SK-N-SH (cell line): ENCODE measurements at regions not wholly inside any gene's neighbourhood (a gene's known extent, or its start where the extent isn't known, plus 50 kb on each side); places are given as distances from the start of the nearest gene placed in this dataset.

Experiments
- CHD2 ChIP-seq: fragments of 150-350 bp; IDR thresholded peaks from 2 replicates; pipeline ENCODE4 v1.6.1; 2018; ENCODE audit warnings: low read length; ENCODE audit not compliant: partially characterized antibody
- CTCF ChIP-seq: fragments of 200-600 bp; sonication (generic); IDR thresholded peaks from 2 replicates; pipeline ENCODE4 v1.6.1; 2017; ENCODE audit warnings: antibody characterized with exemption, mild to moderate bottlenecking, moderate library complexity
- EZH2phosphoT487 ChIP-seq: fragments of 200-600 bp; sonication (generic); IDR thresholded peaks from 2 replicates; pipeline ENCODE4 v1.6.1; 2017; ENCODE audit warnings: low read depth, mixed run types, mild to moderate bottlenecking, antibody characterized with exemption, moderate library complexity, borderline replicate concordance
- FOXJ3 ChIP-seq: sonication (generic); formaldehyde crosslinking; IDR thresholded peaks from 2 replicates; pipeline ENCODE4 v1.5.1; 2020; ENCODE audit warnings: mild to moderate bottlenecking, missing genetic modification reagents
- FOXM1 ChIP-seq: IDR thresholded peaks from 2 replicates; pipeline ENCODE4 v1.4.0; 2012; ENCODE audit warnings: low read depth, mild to moderate bottlenecking
- GABPA ChIP-seq: IDR thresholded peaks from 2 replicates; pipeline ENCODE4 v1.4.0; 2012; ENCODE audit warnings: low read depth, mild to moderate bottlenecking
- POLR2AphosphoS5 ChIP-seq: IDR thresholded peaks from 2 replicates; pipeline ENCODE4 v1.6.1; 2012; ENCODE audit warnings: low read depth, low read length
- REST ChIP-seq: IDR thresholded peaks from 2 replicates; pipeline ENCODE4 v1.6.1; 2012; ENCODE audit warnings: mild to moderate bottlenecking, low read depth, low read length, moderate library complexity
- RFX5 ChIP-seq: IDR thresholded peaks from 2 replicates; pipeline ENCODE4 v1.6.1; 2012; ENCODE audit warnings: mild to moderate bottlenecking, improper control_type of control experiment, low read length
- YY1 ChIP-seq: IDR thresholded peaks from 2 replicates; pipeline ENCODE4 v1.4.0; 2012; ENCODE audit warnings: low read depth, mild to moderate bottlenecking

GRCh38 chr12:124207617-124208016, 87.3 kb upstream of the RFLNA start:
- TF ChIP-seq CTCF (no peak), REST (no peak), EZH2phosphoT487 (no peak), GABPA (no peak), POLR2AphosphoS5 (no peak), RFX5 (no peak), FOXJ3 (CRISPR knock-in tag) (no peak), FOXM1 (no peak), CHD2 (no peak), YY1 (no peak)
